ENCODE measurements at regions not wholly inside any gene's neighbourhood (a gene's known extent, or its start where the extent isn't known, plus 50 kb on each side); places are given as distances from the start of the nearest gene placed in this dataset.

- Histone ChIP-seq H3K9me3 (ENCODE audit: low read depth, low read length) (no peaks in the 10 kb centered on the region), H3K27ac (no peak overlapping the region), H3K4me3 (no peak overlapping the region), H3K9ac (ENCODE audit: insufficient read length) (no peak overlapping the region), H3K36me3 (ENCODE audit: insufficient read depth, low read length) (no peaks in the 10 kb centered on the region)
- no peak for DNase-seq (ENCODE audit: low read depth, low spot score)
- TF ChIP-seq POLR2AphosphoS5 (IDR thresholded peaks at IDR 0.05; ENCODE audit: borderline replicate concordance, low read depth, low read length), result no peak
- TF ChIP-seq FOXP2 (optimal IDR thresholded peaks at IDR 0.05; ENCODE audit: control extremely low read depth, extremely low read length, insufficient read depth), result no peak
- no peak for TF ChIP-seq EZH2 (IDR thresholded peaks at IDR 0.05)
Measured at GRCh38 chr12:76275511-76276093, 72.6 kb downstream of the BBS10 start.

GRCh38 chr12:76274420-76275083, 73.7 kb downstream of the BBS10 start:
- Histone ChIP-seq H3K36me3 (ENCODE audit: insufficient read depth, low read length) (no peaks in the 10 kb centered on the region), H3K4me3 (no peak overlapping the region), H3K27ac (no peak overlapping the region), H3K9ac (ENCODE audit: insufficient read length) (no peak overlapping the region), H3K9me3 (ENCODE audit: low read depth, low read length) (no peaks in the 10 kb centered on the region)
- TF ChIP-seq POLR2AphosphoS5 (IDR thresholded peaks at IDR 0.05; ENCODE audit: borderline replicate concordance, low read depth, low read length) (no peak), EZH2 (IDR thresholded peaks at IDR 0.05) (no peak), FOXP2 (optimal IDR thresholded peaks at IDR 0.05; ENCODE audit: control extremely low read depth, extremely low read length, insufficient read depth) (no peak)
- DNase-seq (ENCODE audit: low read depth, low spot score), result no peak

- TF ChIP-seq FOXP2 (optimal IDR thresholded peaks at IDR 0.05; ENCODE audit: control extremely low read depth, extremely low read length, insufficient read depth) (no peak), POLR2AphosphoS5 (IDR thresholded peaks at IDR 0.05; ENCODE audit: borderline replicate concordance, low read depth, low read length) (no peak), EZH2 (IDR thresholded peaks at IDR 0.05) (no peak)
- no peak overlapping the region for H3K27ac ChIP-seq
- no peak overlapping the region for H3K4me3 ChIP-seq
- no peak overlapping the region for H3K9ac ChIP-seq (ENCODE audit: insufficient read length)
- H3K9me3 ChIP-seq (ENCODE audit: low read depth, low read length), result no peaks in the 10 kb centered on the region
- no peak for DNase-seq (ENCODE audit: low read depth, low spot score)
- H3K36me3 ChIP-seq (ENCODE audit: insufficient read depth, low read length), result no peaks in the 10 kb centered on the region
Measured at GRCh38 chr12:76272287-76272686, 75.9 kb downstream of the BBS10 start.

- DNase-seq (ENCODE audit: low read depth, low spot score), result no peak
- no peaks in the 10 kb centered on the region for H3K36me3 ChIP-seq (ENCODE audit: insufficient read depth, low read length)
- TF ChIP-seq EZH2 (IDR thresholded peaks at IDR 0.05) (no peak), FOXP2 (optimal IDR thresholded peaks at IDR 0.05; ENCODE audit: control extremely low read depth, extremely low read length, insufficient read depth) (no peak), POLR2AphosphoS5 (IDR thresholded peaks at IDR 0.05; ENCODE audit: borderline replicate concordance, low read depth, low read length) (no peak)
- no peak overlapping the region for H3K9ac ChIP-seq (ENCODE audit: insufficient read length)
- no peak overlapping the region for H3K27ac ChIP-seq
- no peak overlapping the region for H3K4me3 ChIP-seq
- no peaks in the 10 kb centered on the region for H3K9me3 ChIP-seq (ENCODE audit: low read depth, low read length)
Measured at GRCh38 chr12:76270657-76271358, 77.4 kb downstream of the BBS10 start.

GRCh38 chr12:76268267-76268666, 79.9 kb downstream of the BBS10 start:
- no peak overlapping the region for H3K9ac ChIP-seq (ENCODE audit: insufficient read length)
- no peaks in the 10 kb centered on the region for H3K9me3 ChIP-seq (ENCODE audit: low read depth, low read length)
- H3K36me3 ChIP-seq (ENCODE audit: insufficient read depth, low read length), result no peaks in the 10 kb centered on the region
- no peak overlapping the region for H3K4me3 ChIP-seq
- no peak for TF ChIP-seq EZH2 (IDR thresholded peaks at IDR 0.05)
- no peak for DNase-seq (ENCODE audit: low read depth, low spot score)
- no peak overlapping the region for H3K27ac ChIP-seq

GRCh38 chr12:76266797-76267196, 81.4 kb downstream of the BBS10 start:
- no peaks in the 10 kb centered on the region for H3K36me3 ChIP-seq (ENCODE audit: insufficient read depth, low read length)
- H3K27ac ChIP-seq, result no peak overlapping the region
- no peak overlapping the region for H3K9ac ChIP-seq (ENCODE audit: insufficient read length)
- TF ChIP-seq POLR2AphosphoS5 (IDR thresholded peaks at IDR 0.05; ENCODE audit: borderline replicate concordance, low read depth, low read length), result no peak
- TF ChIP-seq FOXP2 (optimal IDR thresholded peaks at IDR 0.05; ENCODE audit: control extremely low read depth, extremely low read length, insufficient read depth), result no peak
- no peak for TF ChIP-seq EZH2 (IDR thresholded peaks at IDR 0.05)
- no peak overlapping the region for H3K4me3 ChIP-seq
- no peaks in the 10 kb centered on the region for H3K9me3 ChIP-seq (ENCODE audit: low read depth, low read length)
- no peak for DNase-seq (ENCODE audit: low read depth, low spot score)

- TF ChIP-seq POLR2AphosphoS5 (IDR thresholded peaks at IDR 0.05; ENCODE audit: borderline replicate concordance, low read depth, low read length) (no peak), FOXP2 (optimal IDR thresholded peaks at IDR 0.05; ENCODE audit: control extremely low read depth, extremely low read length, insufficient read depth) (no peak), EZH2 (IDR thresholded peaks at IDR 0.05) (no peak)
- Histone ChIP-seq H3K9ac (ENCODE audit: insufficient read length) (no peak overlapping the region), H3K27ac (no peak overlapping the region), H3K36me3 (ENCODE audit: insufficient read depth, low read length) (no peaks in the 10 kb centered on the region), H3K4me3 (no peak overlapping the region), H3K9me3 (ENCODE audit: low read depth, low read length) (no peaks in the 10 kb centered on the region)
- no peak for DNase-seq (ENCODE audit: low read depth, low spot score)
Measured at GRCh38 chr12:76265424-76266180, 82.6 kb downstream of the BBS10 start.

- TF ChIP-seq POLR2AphosphoS5 (IDR thresholded peaks at IDR 0.05; ENCODE audit: borderline replicate concordance, low read depth, low read length) (no peak), FOXP2 (optimal IDR thresholded peaks at IDR 0.05; ENCODE audit: control extremely low read depth, extremely low read length, insufficient read depth) (no peak), EZH2 (IDR thresholded peaks at IDR 0.05) (no peak)
- no peak overlapping the region for H3K9ac ChIP-seq (ENCODE audit: insufficient read length)
- H3K27ac ChIP-seq, result no peak overlapping the region
- no peak for DNase-seq (ENCODE audit: low read depth, low spot score)
- H3K4me3 ChIP-seq, result no peak overlapping the region
- H3K9me3 ChIP-seq (ENCODE audit: low read depth, low read length), result no peaks in the 10 kb centered on the region
- no peaks in the 10 kb centered on the region for H3K36me3 ChIP-seq (ENCODE audit: insufficient read depth, low read length)
Measured at GRCh38 chr12:76264611-76265012, 83.6 kb downstream of the BBS10 start.
